ENCODE measurements at regions not wholly inside any gene's neighbourhood (a gene's known extent, or its start where the extent isn't known, plus 50 kb on each side); places are given as distances from the start of the nearest gene placed in this dataset.
"Not testable (repeated sequence)": the region's sequence is repeated elsewhere in the genome, so short reads cannot be mapped to it uniquely, and the experiment has no call there.

DNA sequence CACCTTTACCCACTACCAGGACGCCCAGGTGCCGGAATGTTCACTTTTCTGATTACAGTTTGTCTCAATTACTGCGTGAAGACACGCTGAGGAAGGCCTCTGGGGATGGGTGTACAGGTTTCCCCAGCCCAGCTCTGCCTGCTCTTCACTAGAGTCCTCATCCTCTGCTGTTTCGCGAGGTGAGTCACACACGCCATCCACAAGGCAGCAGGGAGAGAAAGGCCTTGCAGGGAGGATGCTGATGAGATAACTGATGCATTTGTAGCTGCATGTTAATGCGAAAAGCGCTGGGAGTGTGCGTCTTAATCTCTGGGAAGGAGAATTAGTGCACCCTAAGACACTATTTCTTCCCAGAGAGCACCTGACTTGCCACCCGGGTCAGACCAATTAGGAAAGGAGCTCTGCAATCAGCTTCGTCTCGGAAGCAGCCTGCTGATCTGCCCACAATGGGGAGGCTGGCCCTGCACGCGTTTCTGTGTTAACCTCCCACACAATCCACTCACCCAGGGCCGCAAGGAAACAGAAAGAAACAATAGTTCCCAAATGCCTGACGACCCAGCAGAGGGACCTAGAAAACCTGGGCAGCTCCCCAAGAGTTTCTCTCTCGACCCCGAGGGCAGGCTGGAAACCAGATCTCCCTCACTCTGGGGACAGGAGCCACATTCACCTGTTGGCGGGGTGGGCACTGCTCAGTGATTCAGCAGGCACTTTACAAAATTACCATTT, 578.7 kb downstream of the GLRX3 start:
- H3K79me2 ChIP-seq (ENCODE audit: insufficient read depth, low read depth), result no peaks in the 10 kb centered on the region
- H3K27ac ChIP-seq, result no peak overlapping the region
- no peaks in the 10 kb centered on the region for H3K4me1 ChIP-seq (ENCODE audit: low read depth, poor library complexity, severe bottlenecking)
- H3K4me2 ChIP-seq, result no peak overlapping the region
- TF ChIP-seq CTCF (conservative IDR thresholded peaks at IDR 0.05; ENCODE audit: low read depth, low read length), result no peak
- H3K36me3 ChIP-seq (ENCODE audit: insufficient read depth), result no peaks in the 10 kb centered on the region
- no peak overlapping the region for H3K9ac ChIP-seq
- H2AFZ ChIP-seq (ENCODE audit: low read depth), result no peak overlapping the region
- H3K4me3 ChIP-seq (IDR thresholded peaks at IDR 0.05; ENCODE audit: insufficient read depth, low read depth, low read length), result no peak overlapping the region
- no peaks in the 10 kb centered on the region for H4K20me1 ChIP-seq (ENCODE audit: insufficient read depth)
- H3K27me3 ChIP-seq (ENCODE audit: insufficient read depth, low read depth), result no peaks in the 10 kb centered on the region

DNA sequence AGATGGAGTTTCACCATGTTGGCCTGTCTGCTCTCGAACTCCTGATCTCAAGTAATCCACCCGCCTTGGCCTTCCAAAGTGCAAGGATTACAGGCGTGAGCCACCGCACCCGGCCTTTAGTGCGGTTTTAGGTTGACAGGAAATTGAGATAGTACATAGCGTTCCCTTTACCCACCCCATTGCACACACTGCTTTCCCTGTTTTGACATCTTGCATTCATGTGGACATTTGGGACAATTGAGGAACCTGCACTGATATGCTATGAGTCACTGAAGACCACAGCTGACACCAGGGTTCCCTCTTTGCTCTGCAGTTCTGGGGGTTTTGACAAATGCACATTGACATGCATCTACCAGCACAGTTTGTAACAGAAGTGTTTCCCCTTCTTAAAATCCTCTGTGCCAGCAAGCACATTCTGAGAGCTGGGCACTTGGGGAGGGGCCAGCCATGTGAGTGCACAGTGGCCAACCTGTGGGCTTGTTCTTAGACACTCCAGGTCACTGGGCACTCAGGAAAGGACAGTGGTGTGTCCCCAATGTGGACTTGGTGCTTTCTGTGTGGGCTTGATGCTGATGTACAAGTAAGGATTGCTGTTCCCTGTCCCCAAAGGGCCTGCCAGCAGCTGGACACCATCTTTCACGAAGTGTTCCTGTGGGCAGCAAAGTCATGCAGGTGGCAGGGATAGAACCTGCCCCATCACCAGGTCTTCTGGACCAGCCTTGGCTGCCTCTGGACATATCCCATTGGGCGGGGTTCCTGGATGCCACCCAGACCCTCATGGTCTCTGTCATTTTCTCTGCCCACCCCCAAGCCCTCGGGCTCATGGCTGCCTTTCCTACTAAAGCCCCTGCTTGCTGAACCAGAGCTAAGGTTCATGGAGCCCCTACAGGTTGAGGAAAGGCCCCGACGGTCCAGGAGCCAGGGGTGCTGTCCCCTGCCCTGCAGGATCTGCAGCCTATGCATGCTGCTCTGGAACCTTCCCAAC, 579.8 kb downstream of the GLRX3 start:
- Histone ChIP-seq H3K79me2 (ENCODE audit: insufficient read depth, low read depth) (no peaks in the 10 kb centered on the region), H3K4me2 (no peak overlapping the region), H2AFZ (ENCODE audit: low read depth) (no peak overlapping the region), H3K9ac (no peak overlapping the region), H3K27ac (no peak overlapping the region), H3K4me3 (IDR thresholded peaks at IDR 0.05; ENCODE audit: insufficient read depth, low read depth, low read length) (no peak overlapping the region), H4K20me1 (ENCODE audit: insufficient read depth) (no peaks in the 10 kb centered on the region), H3K27me3 (ENCODE audit: insufficient read depth, low read depth) (no peaks in the 10 kb centered on the region), H3K36me3 (ENCODE audit: insufficient read depth) (no peaks in the 10 kb centered on the region), H3K4me1 (ENCODE audit: low read depth, poor library complexity, severe bottlenecking) (no peaks in the 10 kb centered on the region)
- no peak for TF ChIP-seq CTCF (conservative IDR thresholded peaks at IDR 0.05; ENCODE audit: low read depth, low read length)

GRCh38 chr10:130717083-130717482, 580.9 kb downstream of the GLRX3 start:
- no peak overlapping the region for H3K27ac ChIP-seq
- no peaks in the 10 kb centered on the region for H4K20me1 ChIP-seq (ENCODE audit: insufficient read depth)
- no peaks in the 10 kb centered on the region for H3K27me3 ChIP-seq (ENCODE audit: insufficient read depth, low read depth)
- H3K36me3 ChIP-seq (ENCODE audit: insufficient read depth), result no peaks in the 10 kb centered on the region
- no peak overlapping the region for H3K9ac ChIP-seq
- H3K79me2 ChIP-seq (ENCODE audit: insufficient read depth, low read depth), result no peaks in the 10 kb centered on the region
- H3K4me1 ChIP-seq (ENCODE audit: low read depth, poor library complexity, severe bottlenecking), result no peaks in the 10 kb centered on the region
- H2AFZ ChIP-seq (ENCODE audit: low read depth), result no peak overlapping the region
- no peak overlapping the region for H3K4me3 ChIP-seq (IDR thresholded peaks at IDR 0.05; ENCODE audit: insufficient read depth, low read depth, low read length)
- no peak overlapping the region for H3K4me2 ChIP-seq
- TF ChIP-seq CTCF (conservative IDR thresholded peaks at IDR 0.05; ENCODE audit: low read depth, low read length), result no peak

- not testable (repeated sequence) for H3K4me2 ChIP-seq; H3K4me1 ChIP-seq (ENCODE audit: low read depth, poor library complexity, severe bottlenecking); H3K36me3 ChIP-seq (ENCODE audit: insufficient read depth)
Observed at GRCh38 chr10:130718744-130719447, 582.7 kb downstream of the GLRX3 start.

More at GRCh38 chr10:130718744-130719447, 582.7 kb downstream of the GLRX3 start:
- H3K79me2 ChIP-seq (ENCODE audit: insufficient read depth, low read depth); H4K20me1 ChIP-seq (ENCODE audit: insufficient read depth); H2AFZ ChIP-seq (ENCODE audit: low read depth); H3K27ac ChIP-seq; H3K9ac ChIP-seq; H3K4me3 ChIP-seq (IDR thresholded peaks at IDR 0.05; ENCODE audit: insufficient read depth, low read depth, low read length); H3K27me3 ChIP-seq (ENCODE audit: insufficient read depth, low read depth): not testable (repeated sequence)

All from KMS-11 (cell line).